ENCODE measurements at regions not wholly inside any gene's neighbourhood (a gene's known extent, or its start where the extent isn't known, plus 50 kb on each side); places are given as distances from the start of the nearest gene placed in this dataset.
A peak's percentile ranks its signal among the peaks of the same experiment; 100 is the strongest.

- no peak for DNase-seq (ENCODE audit: low read depth, low spot score)
Observed at GRCh38 chr18:34637094-34637801, 72.8 kb upstream of the DTNA start.

DNA sequence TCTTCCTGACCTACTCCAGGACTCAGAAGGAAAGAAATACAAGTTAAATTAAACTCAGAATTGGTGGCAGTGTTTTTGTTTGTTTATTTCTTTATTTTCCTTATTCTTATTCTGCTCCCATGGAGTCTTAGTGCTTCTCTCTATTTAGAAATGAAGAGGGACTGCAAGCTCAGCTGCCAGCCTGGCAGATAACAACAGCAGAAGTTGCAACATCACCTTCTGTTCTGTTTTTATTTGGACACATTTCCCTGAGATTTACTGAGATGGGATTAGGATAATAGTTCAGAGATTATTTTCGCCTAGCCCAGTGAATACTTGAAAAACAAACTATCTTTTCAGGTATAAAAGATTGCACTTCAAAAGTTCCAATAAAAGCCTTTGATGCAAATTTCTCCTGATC lies 70.4 kb upstream of the DTNA start:
- no peak for DNase-seq (ENCODE audit: low read depth, low spot score)

- DNase-seq (ENCODE audit: low read depth, low spot score): no peak
Observed at GRCh38 chr18:34640276-34640675, 69.8 kb upstream of the DTNA start.

- DNase-seq (ENCODE audit: low read depth, low spot score): no peak
Observed at GRCh38 chr18:34643989-34644388, 66.1 kb upstream of the DTNA start.

GRCh38 chr18:34647251-34647650 lies 62.8 kb upstream of the DTNA start:
- peak; percentile 97 for DNase-seq (ENCODE audit: low read depth, low spot score)

- no peak for DNase-seq (ENCODE audit: low read depth, low spot score)
Observed at GRCh38 chr18:34648269-34648985, 61.7 kb upstream of the DTNA start.

DNA sequence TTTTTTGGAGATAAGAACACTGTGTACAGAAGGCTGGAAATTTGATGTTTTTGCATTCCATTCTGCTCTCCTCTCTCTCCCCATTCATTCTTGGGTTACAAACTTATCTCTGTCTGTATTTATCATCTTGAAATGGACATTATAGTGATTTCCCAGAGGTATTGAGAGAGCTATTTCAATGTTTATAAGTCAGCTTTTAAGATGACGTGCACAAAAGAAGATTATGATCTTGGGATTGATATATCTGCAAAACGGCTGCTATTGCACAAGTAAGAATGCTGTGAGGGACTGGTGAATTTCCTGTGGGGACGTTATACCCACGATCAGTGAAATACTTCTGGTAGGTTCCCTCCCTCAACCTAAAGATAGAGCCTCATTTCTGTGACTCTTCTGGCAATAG lies 61.0 kb upstream of the DTNA start:
- no peak for DNase-seq (ENCODE audit: low read depth, low spot score)

DNA sequence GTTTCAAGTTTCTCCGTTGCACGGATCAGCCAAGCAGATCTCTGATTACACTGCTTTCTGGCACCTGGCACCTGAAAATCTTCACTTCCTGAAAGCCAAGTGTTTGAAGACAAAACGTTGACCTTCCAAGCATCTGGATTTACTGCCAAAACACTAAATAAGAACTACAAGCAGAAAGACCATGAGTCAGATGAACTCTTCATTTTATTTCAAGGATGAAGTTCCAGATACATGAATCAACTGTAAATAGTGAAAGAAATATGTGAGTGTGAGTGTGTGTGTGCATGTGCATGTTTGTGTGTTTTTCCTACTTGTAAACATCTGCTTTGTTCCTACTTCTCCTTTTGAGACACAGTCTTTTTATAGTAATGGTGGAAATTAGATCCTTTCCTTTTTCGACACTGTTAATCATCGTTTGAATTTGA lies 60.0 kb upstream of the DTNA start:
- no peak for DNase-seq (ENCODE audit: low read depth, low spot score)

GRCh38 chr18:34651586-34652369 lies 58.3 kb upstream of the DTNA start:
- DNase-seq (ENCODE audit: low read depth, low spot score): no peak

- DNase-seq (ENCODE audit: low read depth, low spot score): no peak
Observed at GRCh38 chr18:34655131-34655530, 55.0 kb upstream of the DTNA start.

DNA sequence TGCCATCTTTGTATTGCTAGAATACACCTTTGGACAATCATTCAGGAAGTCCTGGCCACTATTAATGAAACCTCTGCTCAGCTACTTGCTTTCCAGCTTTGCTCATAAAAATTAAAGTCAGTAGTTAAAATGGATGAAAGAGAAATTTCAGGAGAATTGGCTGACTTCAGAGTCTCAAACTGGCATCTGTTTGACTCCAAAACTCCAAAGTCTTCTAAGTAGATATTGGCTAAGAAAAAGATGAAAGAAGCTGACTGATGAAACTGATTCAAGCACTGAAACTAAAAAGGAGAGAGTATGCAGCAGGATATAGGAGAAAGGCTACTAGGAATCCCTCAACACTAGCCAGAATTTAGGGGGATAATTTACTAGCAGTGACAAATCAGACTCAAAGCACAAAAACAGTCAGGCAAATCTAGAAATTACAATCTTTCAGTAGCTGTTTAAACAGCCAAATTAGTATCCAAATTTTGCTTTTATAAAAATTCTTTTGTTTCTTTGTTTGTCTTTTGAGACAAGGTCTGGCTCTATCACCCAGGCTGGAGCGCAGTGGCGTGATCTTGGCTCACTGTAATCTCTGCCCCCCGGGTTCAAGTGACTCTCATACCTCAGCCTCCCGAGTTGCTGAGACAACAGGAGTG lies 52.1 kb upstream of the DTNA start:
- no peak for DNase-seq (ENCODE audit: low read depth, low spot score)

GRCh38 chr18:34659579-34660517 lies 50.2 kb upstream of the DTNA start:
- peak; percentile 84 for DNase-seq (ENCODE audit: low read depth, low spot score)
